ENCODE measurements at regions not wholly inside any gene's neighbourhood (a gene's known extent, or its start where the extent isn't known, plus 50 kb on each side); places are given as distances from the start of the nearest gene placed in this dataset.

GRCh38 chr5:147971472-147971871 lies 65.1 kb upstream of the C5orf46 start:
- no peak for ATAC-seq (ENCODE audit: low FRiP score)
- no peaks in the 10 kb centered on the region for H3K9me3 ChIP-seq (ENCODE audit: control insufficient read depth, low read length)
- H3K4me3 ChIP-seq (ENCODE audit: low read length in 2 of 2), result no peak overlapping the region
- no peak for DNase-seq
- no peaks in the 10 kb centered on the region for H3K27me3 ChIP-seq (ENCODE audit: control insufficient read depth in 1 of 2, insufficient read depth in 2 of 2, low read length in 1 of 2)
- no peaks in the 10 kb centered on the region for H3K36me3 ChIP-seq (ENCODE audit: control insufficient read depth in 1 of 2, insufficient read depth in 2 of 2, low read length in 1 of 2)
- no peak overlapping the region for H3K27ac ChIP-seq (ENCODE audit: low read depth in 1 of 2, low read length in 2 of 2)
- intact Hi-C loops (cut with DNase I), result no loop called here
- no peaks in the 10 kb centered on the region for H3K4me1 ChIP-seq (ENCODE audit: control insufficient read depth in 1 of 2, insufficient read depth in 2 of 2, low read length in 2 of 2)
- 84 to 90% methylated on average over 2 of the region's 2 CpGs for WGBS, 2 donors

GRCh38 chr5:147968855-147969254 lies 62.5 kb upstream of the C5orf46 start:
- DNase-seq (no peak), ATAC-seq (ENCODE audit: low FRiP score) (no peak)
- Histone ChIP-seq H3K9me3 (ENCODE audit: control insufficient read depth, low read length) (no peaks in the 10 kb centered on the region), H3K4me1 (ENCODE audit: control insufficient read depth in 1 of 2, insufficient read depth in 2 of 2, low read length in 2 of 2) (no peaks in the 10 kb centered on the region), H3K36me3 (ENCODE audit: control insufficient read depth in 1 of 2, insufficient read depth in 2 of 2, low read length in 1 of 2) (no peaks in the 10 kb centered on the region), H3K27ac (ENCODE audit: low read depth in 1 of 2, low read length in 2 of 2) (no peak overlapping the region), H3K27me3 (ENCODE audit: control insufficient read depth in 1 of 2, insufficient read depth in 2 of 2, low read length in 1 of 2) (peaks cover 0 to under 1% of the 10 kb centered on the region in 2 donors), H3K4me3 (ENCODE audit: low read length in 2 of 2) (no peak overlapping the region)
- WGBS, 2 donors, result 20% methylated on average over 4 of the region's 4 CpGs
- intact Hi-C loops (cut with DNase I), result no loop called here

- Histone ChIP-seq H3K4me3 (ENCODE audit: low read length in 2 of 2) (no peak overlapping the region), H3K4me1 (ENCODE audit: control insufficient read depth in 1 of 2, insufficient read depth in 2 of 2, low read length in 2 of 2) (no peaks in the 10 kb centered on the region), H3K27me3 (ENCODE audit: control insufficient read depth in 1 of 2, insufficient read depth in 2 of 2, low read length in 1 of 2) (peaks cover 0 to 1% of the 10 kb centered on the region in 2 donors), H3K9me3 (ENCODE audit: control insufficient read depth, low read length) (no peaks in the 10 kb centered on the region), H3K36me3 (ENCODE audit: control insufficient read depth in 1 of 2, insufficient read depth in 2 of 2, low read length in 1 of 2) (no peaks in the 10 kb centered on the region), H3K27ac (ENCODE audit: low read depth in 1 of 2, low read length in 2 of 2) (no peak overlapping the region)
- 93 to 95% methylated on average over 4 of the region's 4 CpGs for WGBS, 2 donors
- no peak for DNase-seq
- ATAC-seq (ENCODE audit: low FRiP score), result no peak
- intact Hi-C loops (cut with DNase I), result no loop called here
These were observed 60.5 kb upstream of the C5orf46 start for GRCh38 chr5:147966829-147967228.

- Histone ChIP-seq H3K27me3 (ENCODE audit: control insufficient read depth in 1 of 2, insufficient read depth in 2 of 2, low read length in 1 of 2) (peaks cover 0 to 1% of the 10 kb centered on the region in 2 donors), H3K4me1 (ENCODE audit: control insufficient read depth in 1 of 2, insufficient read depth in 2 of 2, low read length in 2 of 2) (no peaks in the 10 kb centered on the region), H3K27ac (ENCODE audit: low read depth in 1 of 2, low read length in 2 of 2) (no peak overlapping the region), H3K9me3 (ENCODE audit: control insufficient read depth, low read length) (no peaks in the 10 kb centered on the region), H3K36me3 (ENCODE audit: control insufficient read depth in 1 of 2, insufficient read depth in 2 of 2, low read length in 1 of 2) (no peaks in the 10 kb centered on the region), H3K4me3 (ENCODE audit: low read length in 2 of 2) (no peak overlapping the region)
- intact Hi-C loops (cut with DNase I), result no loop called here
- ATAC-seq (ENCODE audit: low FRiP score) (no peak), DNase-seq (no peak)
- WGBS, 2 donors, result 45 to 46% methylated on average over 2 of the region's 2 CpGs
These were observed 60.0 kb upstream of the C5orf46 start for GRCh38 chr5:147966326-147966725.

- Histone ChIP-seq H3K36me3 (ENCODE audit: control insufficient read depth in 1 of 2, insufficient read depth in 2 of 2, low read length in 1 of 2) (no peaks in the 10 kb centered on the region), H3K27me3 (ENCODE audit: control insufficient read depth in 1 of 2, insufficient read depth in 2 of 2, low read length in 1 of 2) (peaks cover 0 to 1% of the 10 kb centered on the region in 2 donors), H3K4me3 (ENCODE audit: low read length in 2 of 2) (no peak overlapping the region), H3K4me1 (ENCODE audit: control insufficient read depth in 1 of 2, insufficient read depth in 2 of 2, low read length in 2 of 2) (no peaks in the 10 kb centered on the region), H3K27ac (ENCODE audit: low read depth in 1 of 2, low read length in 2 of 2) (no peak overlapping the region), H3K9me3 (ENCODE audit: control insufficient read depth, low read length) (no peaks in the 10 kb centered on the region)
- intact Hi-C loops (cut with DNase I), result no loop called here
- ATAC-seq (ENCODE audit: low FRiP score) (no peak), DNase-seq (no peak)
These were observed 59.4 kb upstream of the C5orf46 start for GRCh38 chr5:147965715-147966114.

GRCh38 chr5:147963948-147964693 lies 57.8 kb upstream of the C5orf46 start:
- Histone ChIP-seq H3K36me3 (ENCODE audit: control insufficient read depth in 1 of 2, insufficient read depth in 2 of 2, low read length in 1 of 2) (no peaks in the 10 kb centered on the region), H3K9me3 (ENCODE audit: control insufficient read depth, low read length) (no peaks in the 10 kb centered on the region), H3K4me1 (ENCODE audit: control insufficient read depth in 1 of 2, insufficient read depth in 2 of 2, low read length in 2 of 2) (no peaks in the 10 kb centered on the region), H3K4me3 (ENCODE audit: low read length in 2 of 2) (no peak overlapping the region), H3K27ac (ENCODE audit: low read depth in 1 of 2, low read length in 2 of 2) (no peak overlapping the region), H3K27me3 (ENCODE audit: control insufficient read depth in 1 of 2, insufficient read depth in 2 of 2, low read length in 1 of 2) (peaks cover 0 to 1% of the 10 kb centered on the region in 2 donors)
- WGBS, 2 donors, result 41 to 43% methylated on average over 4 of the region's 4 CpGs
- intact Hi-C loops (cut with DNase I), result no loop called here
- ATAC-seq (ENCODE audit: low FRiP score) (peak; percentile 36), DNase-seq (no peak)

- no peak overlapping the region for H3K27ac ChIP-seq (ENCODE audit: low read depth in 1 of 2, low read length in 2 of 2)
These were observed 57.1 kb upstream of the C5orf46 start for GRCh38 chr5:147963436-147963835.

GRCh38 chr5:147961208-147961749 lies 54.9 kb upstream of the C5orf46 start:
- intact Hi-C loops (cut with DNase I), result no loop called here
- Histone ChIP-seq H3K4me1 (ENCODE audit: control insufficient read depth in 1 of 2, insufficient read depth in 2 of 2, low read length in 2 of 2) (no peaks in the 10 kb centered on the region), H3K27me3 (ENCODE audit: control insufficient read depth in 1 of 2, insufficient read depth in 2 of 2, low read length in 1 of 2) (peaks cover 0 to 1% of the 10 kb centered on the region in 2 donors), H3K36me3 (ENCODE audit: control insufficient read depth in 1 of 2, insufficient read depth in 2 of 2, low read length in 1 of 2) (no peaks in the 10 kb centered on the region), H3K9me3 (ENCODE audit: control insufficient read depth, low read length) (no peaks in the 10 kb centered on the region), H3K27ac (ENCODE audit: low read depth in 1 of 2, low read length in 2 of 2) (no peak overlapping the region), H3K4me3 (ENCODE audit: low read length in 2 of 2) (no peak overlapping the region)
- WGBS, 2 donors, result 90 to 92% methylated on average over 2 of the region's 2 CpGs
- ATAC-seq (ENCODE audit: low FRiP score) (no peak), DNase-seq (no peak)

More at GRCh38 chr5:147963436-147963835, 57.1 kb upstream of the C5orf46 start:
- intact Hi-C loops (cut with DNase I), result no loop called here
- DNase-seq (no peak), ATAC-seq (ENCODE audit: low FRiP score) (no peak)
- H3K27me3 ChIP-seq (ENCODE audit: control insufficient read depth in 1 of 2, insufficient read depth in 2 of 2, low read length in 1 of 2), result peaks cover 0 to 1% of the 10 kb centered on the region in 2 donors
- no peaks in the 10 kb centered on the region for H3K4me1 ChIP-seq (ENCODE audit: control insufficient read depth in 1 of 2, insufficient read depth in 2 of 2, low read length in 2 of 2)
- no peaks in the 10 kb centered on the region for H3K9me3 ChIP-seq (ENCODE audit: control insufficient read depth, low read length)
- 33 to 45% methylated on average over 2 of the region's 2 CpGs for WGBS, 2 donors
- H3K36me3 ChIP-seq (ENCODE audit: control insufficient read depth in 1 of 2, insufficient read depth in 2 of 2, low read length in 1 of 2), result no peaks in the 10 kb centered on the region
- no peak overlapping the region for H3K4me3 ChIP-seq (ENCODE audit: low read length in 2 of 2)

GRCh38 chr5:147957901-147958300 lies 51.6 kb upstream of the C5orf46 start:
- DNase-seq (no peak), ATAC-seq (ENCODE audit: low FRiP score) (no peak)
- no peaks in the 10 kb centered on the region for H3K27me3 ChIP-seq (ENCODE audit: control insufficient read depth in 1 of 2, insufficient read depth in 2 of 2, low read length in 1 of 2)
- H3K9me3 ChIP-seq (ENCODE audit: control insufficient read depth, low read length), result no peaks in the 10 kb centered on the region
- H3K4me1 ChIP-seq (ENCODE audit: control insufficient read depth in 1 of 2, insufficient read depth in 2 of 2, low read length in 2 of 2), result no peaks in the 10 kb centered on the region
- no peaks in the 10 kb centered on the region for H3K36me3 ChIP-seq (ENCODE audit: control insufficient read depth in 1 of 2, insufficient read depth in 2 of 2, low read length in 1 of 2)
- H3K27ac ChIP-seq (ENCODE audit: low read depth in 1 of 2, low read length in 2 of 2), result no peak overlapping the region
- intact Hi-C loops (cut with DNase I), result loop anchor here (10.0 kb wide), 1 partner anchor 157 kb away; no protein-coding TSS in a partner anchor
- 85% methylated on average over 6 of the region's 6 CpGs for WGBS, 2 donors
- no peak overlapping the region for H3K4me3 ChIP-seq (ENCODE audit: low read length in 2 of 2)

Measured in aorta (tissue), 5 donors.